NCI-H2196 (cell line): ENCODE measurements at regions not wholly inside any gene's neighbourhood (a gene's known extent, or its start where the extent isn't known, plus 50 kb on each side); places are given as distances from the start of the nearest gene placed in this dataset.
"Not testable (repeated sequence)": the region's sequence is repeated elsewhere in the genome, so short reads cannot be mapped to it uniquely, and the experiment has no call there.

ENCODE experiments used
- DNase-seq: peaks from one replicate; lab custom pipeline; 2025; ENCODE audit not compliant: unreplicated experiment; lab: John Stamatoyannopoulos, UW

DNA sequence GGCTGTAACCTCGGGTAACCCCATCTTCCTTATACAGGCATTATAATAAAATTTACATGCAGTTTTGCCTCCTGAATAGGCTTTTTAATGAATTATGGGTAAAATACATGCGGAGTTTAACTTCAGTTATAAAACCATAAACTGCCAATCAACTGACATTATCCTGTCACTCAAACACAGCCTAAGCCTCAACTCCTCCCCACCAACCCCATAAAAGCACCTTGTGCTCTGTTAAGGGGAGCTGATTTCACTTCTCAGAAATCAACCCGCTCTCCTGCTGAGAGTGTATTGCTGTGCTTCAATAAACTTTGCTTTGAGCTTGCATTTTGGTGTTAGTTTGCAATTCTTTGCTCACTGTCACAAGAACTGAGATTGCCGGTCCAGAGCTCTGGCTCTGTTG, 1812.2 kb downstream of the BRINP3 start:
- no peak for DNase-seq

DNA sequence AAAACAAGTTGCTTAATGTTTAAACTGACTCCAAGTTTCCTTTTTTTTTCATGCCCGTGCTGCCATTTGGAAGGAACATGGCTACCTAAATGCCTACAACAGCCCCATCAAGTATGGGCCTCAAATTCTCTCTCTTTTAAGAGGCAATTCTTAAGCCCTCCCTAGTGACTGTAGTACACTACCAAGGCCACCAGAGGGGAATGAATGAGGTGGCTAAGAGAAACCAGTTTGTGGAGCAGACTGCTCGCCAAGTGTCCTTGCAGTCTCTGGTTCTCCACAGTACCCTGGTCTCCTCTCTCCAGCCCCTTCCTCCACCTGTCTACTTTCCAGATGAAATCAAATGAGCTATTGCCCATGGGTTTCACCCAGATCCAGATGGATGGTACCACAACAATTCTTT, 1809.6 kb downstream of the BRINP3 start:
- DNase-seq: no peak

DNA sequence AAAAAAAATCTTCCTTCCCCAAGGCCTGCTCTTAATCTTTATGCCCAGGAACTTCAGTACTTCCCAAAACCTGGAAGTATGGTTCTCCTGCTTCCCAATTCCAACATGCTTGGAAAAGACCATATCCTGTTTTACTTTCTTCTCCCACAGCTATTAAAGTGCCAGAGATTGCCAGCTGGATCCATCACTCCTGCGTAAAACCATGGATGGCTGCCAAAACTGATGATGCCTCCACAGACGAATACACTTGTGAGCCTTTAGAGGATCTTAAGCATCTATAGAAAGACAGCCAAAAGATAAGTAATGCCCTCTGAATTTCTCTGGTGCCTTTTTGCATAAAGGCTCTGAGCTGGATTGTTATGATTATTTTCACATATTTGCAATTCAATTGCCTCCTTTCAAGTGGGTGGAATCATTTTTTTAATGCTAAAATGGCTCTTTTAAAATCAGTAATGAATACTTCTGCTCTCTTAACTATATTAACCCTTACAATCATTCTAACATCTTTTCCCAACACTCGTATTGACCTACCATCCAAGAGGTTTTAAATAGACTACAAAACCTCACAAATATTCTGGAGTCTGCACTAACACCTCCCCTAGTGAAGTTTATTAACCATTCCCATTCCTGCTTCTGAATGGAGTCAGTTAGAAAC, 1807.8 kb downstream of the BRINP3 start:
- no peak for DNase-seq

DNA sequence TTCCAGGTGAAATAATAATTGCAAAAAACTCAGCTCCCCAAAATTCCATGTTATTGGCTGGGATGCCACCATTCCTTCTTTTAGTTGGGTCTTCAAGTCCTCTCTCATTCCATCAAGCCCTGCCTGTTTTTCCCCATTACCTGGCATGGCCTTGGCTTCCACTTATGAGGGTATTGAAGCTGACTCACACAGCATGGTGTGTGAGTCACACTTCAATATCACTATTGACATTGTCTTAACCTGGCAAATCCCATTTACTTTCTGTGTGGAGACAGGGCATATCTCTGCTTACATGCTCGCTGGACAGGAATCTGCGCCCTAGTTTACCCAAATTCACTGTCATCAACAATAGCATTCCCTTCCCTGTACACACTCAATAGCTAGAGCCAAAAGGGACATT, 1806.8 kb downstream of the BRINP3 start:
- no peak for DNase-seq

DNA sequence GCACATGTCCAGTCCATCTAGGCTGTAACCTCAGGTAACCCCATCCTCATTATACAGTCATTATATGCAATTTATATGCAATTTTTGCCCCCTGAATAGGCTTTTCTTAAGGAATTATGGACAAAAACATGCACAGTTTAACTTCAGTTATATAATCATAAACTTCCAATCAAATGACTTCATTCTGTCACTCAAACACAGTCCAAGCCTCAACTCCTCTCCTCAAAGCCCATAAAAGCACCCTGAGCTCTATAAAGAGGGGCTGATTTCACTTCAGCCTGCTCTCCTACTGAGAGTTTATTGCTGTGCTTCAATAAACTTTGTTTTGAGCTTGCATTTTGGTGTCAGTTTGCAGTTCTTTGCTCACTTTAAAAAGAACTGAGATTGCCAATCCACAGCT, 1805.5 kb downstream of the BRINP3 start:
- DNase-seq: no peak

DNA sequence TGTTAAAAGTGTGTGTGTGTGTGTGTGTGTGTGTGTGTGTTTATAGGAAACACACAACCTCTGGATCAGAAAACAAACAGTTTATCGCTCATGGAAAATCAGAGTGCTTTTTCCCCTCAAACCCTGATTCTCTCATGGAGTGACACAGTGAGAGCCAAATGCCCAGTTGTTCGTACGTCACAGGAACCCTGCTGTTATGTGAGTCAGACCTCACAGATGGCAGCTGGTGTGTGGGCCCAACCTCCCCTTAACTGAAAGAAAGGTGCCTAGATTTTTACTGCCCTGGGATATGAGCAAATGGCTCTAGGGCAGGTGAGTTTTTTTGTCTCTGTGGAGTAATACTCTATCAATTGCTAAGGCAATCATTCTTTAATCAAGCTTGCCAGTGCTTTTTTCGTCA, 1788.1 kb downstream of the BRINP3 start:
- no peak for DNase-seq

DNA sequence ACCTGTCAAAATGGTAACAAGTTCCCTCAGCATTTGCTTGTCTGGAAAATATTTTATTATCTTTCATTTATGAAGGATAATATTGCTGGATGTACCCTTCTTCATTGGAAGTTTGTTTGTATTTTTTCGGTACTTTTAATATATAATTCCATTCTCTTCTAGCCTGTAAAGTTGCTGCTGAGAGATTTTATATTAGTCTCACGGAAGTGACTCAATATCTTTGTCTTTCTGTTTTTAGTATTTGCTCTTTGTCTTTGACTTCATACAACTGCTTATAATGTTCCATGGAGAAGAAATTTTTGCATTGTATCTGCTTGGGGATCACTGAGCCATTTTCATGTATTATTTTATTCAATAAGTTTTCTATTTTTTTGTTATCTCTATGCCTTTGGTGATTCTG, 1777.5 kb downstream of the BRINP3 start:
- DNase-seq: no peak

DNA sequence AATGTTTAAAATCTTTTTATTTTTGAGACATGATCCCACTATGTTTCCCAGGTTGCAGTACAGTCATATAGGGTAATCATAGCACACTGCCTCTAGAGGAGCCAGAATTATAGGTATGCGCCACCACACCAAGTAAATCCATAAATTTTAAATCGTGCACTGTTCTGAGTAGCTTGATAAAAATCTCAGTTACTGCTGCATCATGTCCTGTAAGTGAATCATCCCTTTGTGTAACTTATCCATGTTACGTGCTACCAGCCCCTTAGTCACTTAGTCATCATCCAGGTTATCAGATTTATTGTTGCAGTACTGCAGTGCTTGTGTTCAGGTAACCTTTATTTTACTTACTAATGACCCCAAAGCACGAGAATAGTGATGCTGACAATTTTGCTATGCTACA, 1770.9 kb downstream of the BRINP3 start:
- no peak for DNase-seq

DNA sequence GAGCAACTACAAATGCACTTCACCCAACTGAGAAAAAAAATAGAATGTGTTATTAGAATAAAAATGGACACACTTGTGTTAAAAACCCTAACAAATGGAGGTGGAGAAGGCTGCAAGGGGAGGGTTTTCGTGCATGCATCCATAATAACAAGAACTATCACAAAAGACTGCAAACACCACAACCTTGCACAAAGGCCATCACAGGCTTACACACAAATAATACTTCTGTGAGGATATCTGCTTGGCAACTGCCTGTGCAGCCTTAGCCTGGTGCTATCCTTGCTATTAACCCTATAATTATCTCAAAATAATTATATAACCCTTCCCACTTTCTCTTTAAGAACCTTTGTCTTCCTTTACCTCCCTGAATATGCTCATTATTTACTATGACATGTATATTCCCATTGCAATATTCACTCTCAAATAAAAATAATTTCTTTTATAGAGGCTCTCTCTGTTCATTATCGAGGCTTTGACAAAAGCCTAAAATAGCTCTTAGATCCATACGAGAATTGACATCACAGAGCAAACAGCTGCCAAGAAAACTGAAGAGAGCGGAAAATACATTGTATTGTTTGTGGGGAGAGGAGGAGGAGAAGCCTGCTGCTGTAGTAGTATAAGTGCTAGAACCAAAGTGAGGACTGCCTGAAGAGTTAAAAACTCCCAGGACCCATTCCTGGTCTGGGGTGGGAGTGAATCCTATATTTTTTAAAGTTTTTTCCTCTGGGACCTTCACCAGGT, 1768.7 kb downstream of the BRINP3 start:
- no peak for DNase-seq

DNA sequence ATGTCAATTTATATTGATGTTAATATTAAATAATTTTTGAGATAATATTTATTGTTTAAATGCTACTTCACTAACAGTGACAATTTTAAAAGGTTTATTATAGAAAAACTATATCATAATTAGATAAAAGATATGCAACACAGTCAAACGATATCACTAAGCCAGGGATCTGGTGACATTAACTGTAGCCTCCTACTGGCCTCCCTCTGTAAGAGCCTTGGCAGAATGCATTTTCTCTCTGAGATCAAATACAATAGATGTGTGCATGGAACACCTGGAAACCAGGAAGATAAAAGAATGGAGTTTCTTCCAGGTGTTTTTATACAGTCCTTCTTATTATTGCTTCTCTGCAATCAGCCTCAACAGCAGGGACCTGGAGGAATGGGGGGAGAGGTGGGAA, 1762.1 kb downstream of the BRINP3 start:
- no peak for DNase-seq

DNA sequence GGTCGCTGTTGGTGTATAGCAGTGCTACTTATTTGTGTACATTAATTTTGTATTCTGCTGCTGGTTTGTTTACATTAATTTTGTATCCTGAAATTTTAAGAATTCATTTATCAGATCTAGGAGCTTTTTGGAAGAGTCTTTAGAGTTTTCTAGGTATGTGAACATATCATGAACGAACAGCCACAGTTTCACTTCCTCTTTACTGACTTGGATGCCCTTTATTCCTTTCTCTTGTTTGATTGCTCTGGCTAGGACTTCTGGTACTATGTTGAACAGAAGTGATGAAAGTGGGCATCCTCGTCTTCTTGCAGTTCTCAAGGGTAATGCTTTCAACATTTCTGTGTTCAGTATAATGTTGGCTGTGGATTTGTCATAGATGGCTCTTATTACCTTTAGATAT, 1757.9 kb downstream of the BRINP3 start:
- no peak for DNase-seq

DNA sequence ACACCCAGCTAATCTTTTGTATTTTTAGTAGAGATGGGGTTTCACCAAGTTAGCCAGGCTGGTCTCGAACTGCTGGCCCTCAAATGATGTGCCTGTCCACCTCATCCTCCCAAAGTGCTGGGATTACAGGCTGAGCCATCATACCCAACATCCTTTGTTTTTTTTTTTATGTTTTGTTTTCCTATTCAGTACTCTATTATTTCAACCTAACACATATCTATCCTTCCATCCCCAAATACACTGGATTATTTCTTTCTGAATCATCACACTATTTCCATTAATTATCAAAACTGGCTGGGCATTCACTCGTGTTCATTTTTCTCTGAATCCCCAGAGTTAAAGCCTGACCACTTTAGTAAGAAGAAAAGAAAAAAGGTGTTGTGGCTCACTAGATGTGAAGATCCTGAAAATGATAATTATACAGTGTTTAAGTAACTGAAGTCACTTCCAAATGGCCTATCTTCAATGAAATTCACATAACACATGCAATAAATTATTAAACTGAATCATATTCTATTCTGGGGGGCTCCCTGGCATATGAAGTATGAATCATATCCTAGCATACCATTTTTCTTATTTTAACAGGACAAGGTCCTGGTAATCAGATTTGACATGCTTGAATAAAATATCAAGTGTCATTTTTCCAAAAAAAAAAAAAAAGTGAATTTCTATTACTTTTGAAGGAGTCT, 1754.2 kb downstream of the BRINP3 start:
- no peak for DNase-seq

DNA sequence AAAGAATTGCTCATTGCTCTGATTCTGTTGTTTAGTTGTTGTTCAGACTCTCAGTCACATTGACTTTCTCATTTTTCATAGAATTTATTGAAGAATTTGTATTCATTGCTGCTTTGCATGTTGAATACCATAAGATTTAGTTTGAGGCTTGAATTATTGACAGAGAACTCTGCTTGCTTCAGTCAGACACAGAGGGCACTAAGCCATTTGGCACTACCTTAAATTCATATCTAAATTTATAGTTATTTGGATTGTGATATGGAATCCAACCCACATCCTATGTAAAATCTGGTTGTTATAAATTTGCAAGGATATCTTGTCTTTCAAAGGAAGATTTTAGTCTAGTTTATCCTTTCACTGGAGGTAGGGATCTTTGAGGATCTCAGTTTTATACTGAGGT, 1748.6 kb downstream of the BRINP3 start:
- no peak for DNase-seq

DNA sequence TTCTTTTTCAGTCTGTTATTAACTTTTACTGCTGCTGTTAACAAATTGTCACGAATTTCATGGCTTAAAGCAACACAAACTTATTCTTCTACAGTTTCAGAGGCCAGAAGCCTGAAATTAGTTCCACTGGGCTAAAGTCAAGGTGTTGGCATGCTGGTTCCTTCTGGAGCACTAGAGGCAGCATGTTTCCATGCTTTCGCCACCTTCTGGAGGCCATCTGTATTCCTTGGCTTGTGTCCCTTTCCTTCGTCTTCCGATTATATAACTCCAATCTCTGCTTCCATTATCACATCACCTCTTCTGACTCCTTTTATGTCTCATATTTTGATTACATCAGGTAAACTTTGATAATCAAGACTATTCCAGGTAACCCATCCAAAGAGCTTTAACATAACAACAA, 1742.1 kb downstream of the BRINP3 start:
- DNase-seq: no peak

DNA sequence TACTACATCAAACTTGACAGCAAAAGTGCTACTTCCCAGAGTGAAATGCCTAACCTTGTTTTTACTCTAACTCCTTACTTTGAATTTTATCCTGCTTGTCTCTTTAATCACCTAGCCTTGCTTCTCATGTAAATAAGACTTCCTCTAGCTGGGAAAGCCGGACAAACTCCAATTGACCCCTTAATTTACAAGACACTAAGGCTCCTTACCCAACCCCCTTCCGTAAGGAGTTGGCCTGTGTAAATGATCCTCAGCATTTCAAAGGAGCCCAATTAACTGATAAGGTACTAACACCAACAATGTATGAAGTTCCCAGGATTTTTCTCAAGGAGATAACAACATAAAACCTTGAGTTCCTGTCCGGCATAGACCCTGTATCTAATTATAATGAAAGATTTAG, 1728.4 kb downstream of the BRINP3 start:
- not testable (repeated sequence) for DNase-seq

DNA sequence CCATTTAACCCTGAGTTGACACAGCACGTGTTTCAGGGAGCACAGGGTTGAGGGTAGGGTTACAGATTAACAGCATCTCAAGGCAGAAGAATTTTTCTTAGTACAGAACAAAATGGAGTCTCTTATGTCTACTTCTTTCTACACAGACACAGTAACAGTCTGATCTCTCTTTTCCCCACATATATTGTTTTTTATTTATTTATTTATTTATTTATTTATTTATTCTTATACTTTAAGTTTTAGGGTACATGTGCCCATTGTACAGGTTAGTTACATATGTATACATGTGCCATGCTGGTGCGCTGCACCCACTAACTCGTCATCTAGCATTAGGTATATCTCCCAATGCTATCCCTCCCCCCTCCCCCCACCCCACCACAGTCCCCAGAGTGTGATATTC, 1725.6 kb downstream of the BRINP3 start:
- not testable (repeated sequence) for DNase-seq

DNA sequence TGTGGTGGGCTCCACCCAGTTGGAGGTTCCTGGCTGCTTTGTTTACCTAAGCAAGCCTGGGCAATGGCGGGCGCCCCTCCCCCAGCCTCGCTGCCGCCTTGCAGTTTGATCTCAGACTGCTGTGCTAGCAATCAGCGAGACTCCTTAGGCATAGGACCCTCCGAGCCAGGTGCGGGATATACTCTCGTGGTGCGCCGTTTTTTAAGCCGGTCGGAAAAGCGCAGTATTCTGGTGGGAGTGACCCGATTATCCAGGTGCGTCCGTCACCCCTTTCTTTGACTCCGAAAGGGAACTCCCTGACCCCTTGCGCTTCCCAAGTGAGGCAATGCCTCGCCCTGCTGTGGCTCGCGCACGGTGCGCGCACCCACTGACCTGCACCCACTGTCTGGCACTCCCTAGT, 1719.9 kb downstream of the BRINP3 start:
- DNase-seq: not testable (repeated sequence)

DNA sequence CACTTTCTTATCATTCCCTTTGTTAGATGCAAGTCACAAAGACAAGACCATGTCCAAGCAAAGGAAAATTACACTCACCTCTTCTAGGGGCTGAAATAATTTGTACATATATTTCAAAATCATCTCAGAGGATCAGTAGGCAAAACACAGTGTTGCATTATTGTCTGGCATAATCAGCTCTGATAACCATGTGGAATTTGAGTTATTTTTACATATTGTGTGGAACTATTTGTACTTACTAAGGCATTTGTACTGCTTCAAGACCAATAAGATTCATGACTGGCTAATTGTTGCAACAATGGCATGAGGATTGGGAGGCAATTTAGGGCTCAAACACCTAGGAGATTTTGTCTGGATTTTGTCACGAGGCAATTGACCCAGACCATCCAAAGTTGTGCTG, 1716.4 kb downstream of the BRINP3 start:
- no peak for DNase-seq

DNA sequence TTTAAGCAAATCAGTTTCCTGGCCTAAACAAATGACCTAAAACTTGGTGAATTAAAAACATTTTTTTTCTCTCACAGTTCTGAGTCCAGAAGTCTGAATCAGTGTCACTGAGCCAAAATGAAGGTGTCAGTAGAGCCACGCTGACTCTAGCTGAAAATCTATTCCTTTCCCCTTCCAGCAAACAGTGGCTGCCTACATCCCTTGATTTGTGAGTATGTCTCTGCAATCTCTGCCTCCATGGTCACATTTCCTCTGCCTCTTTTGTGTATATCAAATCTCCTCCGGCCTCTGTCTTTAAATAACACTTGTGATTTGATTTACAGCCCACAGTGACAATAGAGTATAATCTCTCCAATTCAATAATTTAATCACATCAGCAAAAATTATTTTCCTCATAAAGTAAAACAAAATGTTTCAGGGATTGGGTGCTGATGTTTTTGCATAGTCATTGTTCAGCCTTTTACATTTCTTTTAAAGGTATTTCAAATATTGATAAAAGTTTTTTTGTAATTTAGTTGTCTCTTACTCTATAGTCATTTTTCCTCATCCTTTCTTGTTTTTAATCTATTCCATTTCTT, 1715.4 kb downstream of the BRINP3 start:
- no peak for DNase-seq

DNA sequence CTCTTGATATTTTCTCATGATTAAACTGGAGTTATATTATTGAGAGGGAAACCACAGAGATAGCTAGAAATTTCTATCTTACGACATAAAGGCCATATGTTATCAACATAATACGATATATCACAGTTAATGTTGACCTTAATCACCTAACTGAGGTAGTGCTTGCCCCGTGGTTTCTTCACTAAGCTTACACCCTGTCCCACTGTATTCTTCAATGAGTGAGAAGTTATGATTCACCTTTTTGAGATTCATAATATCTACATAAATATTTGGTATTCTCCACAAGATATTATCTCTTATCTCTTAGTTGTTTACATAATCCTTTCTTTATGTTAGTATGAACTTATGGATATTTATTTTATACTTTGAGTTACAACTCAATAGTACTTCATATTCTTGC, 1714.1 kb downstream of the BRINP3 start:
- no peak for DNase-seq

DNA sequence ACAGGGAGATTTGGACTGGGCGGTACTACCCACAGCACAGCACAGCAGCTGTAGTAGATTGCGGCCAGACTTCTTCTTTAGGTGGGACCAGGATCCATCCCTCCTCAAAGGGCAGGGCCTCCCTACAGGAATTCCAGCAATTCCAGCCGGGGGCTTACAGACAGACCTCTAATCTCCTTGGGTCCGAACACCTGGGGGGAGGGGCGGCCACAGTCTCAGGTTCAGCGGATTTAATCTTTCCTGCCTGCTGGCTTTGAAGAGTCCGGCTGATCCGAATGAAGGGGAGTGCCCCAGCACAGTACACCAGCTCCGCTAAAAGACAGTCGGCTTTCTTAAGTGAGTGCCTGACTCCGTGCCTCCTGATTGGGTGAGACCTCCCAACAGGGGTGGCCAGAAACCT, 1708.5 kb downstream of the BRINP3 start:
- no peak for DNase-seq

DNA sequence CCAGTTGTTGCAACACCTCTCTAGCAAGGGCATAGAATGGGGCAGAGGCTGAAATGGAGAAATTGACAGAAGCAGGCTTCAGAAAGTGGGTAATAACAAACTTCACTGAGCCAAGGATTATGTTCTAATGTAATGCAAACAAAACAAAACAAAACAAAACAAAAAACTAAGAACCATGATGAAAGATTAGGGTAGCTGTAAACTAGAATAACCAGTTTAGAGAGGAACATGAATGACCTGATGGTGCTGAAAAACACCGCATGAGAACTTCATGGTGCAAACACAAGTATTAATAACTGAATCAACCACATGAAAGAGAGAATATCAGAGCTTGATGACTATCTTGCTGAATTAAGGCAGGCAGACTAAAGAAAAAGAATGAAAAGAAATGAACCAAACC, 1707.7 kb downstream of the BRINP3 start:
- DNase-seq: no peak
